ENCODE measurements at regions not wholly inside any gene's neighbourhood (a gene's known extent, or its start where the extent isn't known, plus 50 kb on each side); places are given as distances from the start of the nearest gene placed in this dataset.

GRCh38 chr2:128717758-128718710, 399.4 kb upstream of the HS6ST1 start:
- Histone ChIP-seq H3K4me3 (ENCODE audit: low read length) (no peak overlapping the region), H3K27ac (ENCODE audit: low read depth in 1 of 2, low read length in 2 of 2) (no peak overlapping the region), H3K4me1 (ENCODE audit: insufficient read depth, low read length) (no peaks in the 10 kb centered on the region), H3K36me3 (ENCODE audit: insufficient read depth, low read length) (no peaks in the 10 kb centered on the region), H3K27me3 (ENCODE audit: control insufficient read depth in 1 of 2, insufficient read depth in 2 of 2, low read length in 2 of 2) (peaks cover 0 to 6% of the 10 kb centered on the region in 2 experiments), H3K9me3 (ENCODE audit: control insufficient read depth in 1 of 2, insufficient read depth in 1 of 2, low read length in 2 of 2) (peaks cover 0 to 18% of the 10 kb centered on the region in 2 experiments)
- DNase-seq (no peak), ATAC-seq (ENCODE audit: poor library complexity) (no peak)
- no peaks in the 10 kb centered on the region for H3K9me3 Mint-ChIP-seq
- H3K4me1 Mint-ChIP-seq (ENCODE audit: low read depth) = no peaks in the 10 kb centered on the region
- H3K27me3 Mint-ChIP-seq = peaks cover 25% of the 10 kb centered on the region
- POLR2A ChIA-PET = no interaction called here
- no peaks in the 10 kb centered on the region for H3K36me3 Mint-ChIP-seq (ENCODE audit: low read depth)
- intact Hi-C loops (cut with DNase I, micrococcal nuclease) = no loop called here
- no peak overlapping the region for H3K27ac Mint-ChIP-seq
- no peak for TF ChIP-seq CTCF (IDR thresholded peaks at IDR 0.05)
- CTCF ChIA-PET = no interaction called here
- no peak overlapping the region for H3K4me3 Mint-ChIP-seq

- ATAC-seq (ENCODE audit: poor library complexity) (no peak), DNase-seq (no peak)
- Mint-ChIP-seq H3K4me1 (ENCODE audit: low read depth) (no peaks in the 10 kb centered on the region), H3K27ac (no peak overlapping the region), H3K9me3 (no peaks in the 10 kb centered on the region), H3K4me3 (no peak overlapping the region), H3K36me3 (ENCODE audit: low read depth) (no peaks in the 10 kb centered on the region), H3K27me3 (peaks cover 18% of the 10 kb centered on the region)
- H3K4me1 ChIP-seq (ENCODE audit: insufficient read depth, low read length) = no peaks in the 10 kb centered on the region
- H3K36me3 ChIP-seq (ENCODE audit: insufficient read depth, low read length) = no peaks in the 10 kb centered on the region
- H3K27ac ChIP-seq (ENCODE audit: low read depth in 1 of 2, low read length in 2 of 2) = no peak overlapping the region
- CTCF ChIA-PET = no interaction called here
- H3K27me3 ChIP-seq (ENCODE audit: control insufficient read depth in 1 of 2, insufficient read depth in 2 of 2, low read length in 2 of 2) = peaks cover 0 to 6% of the 10 kb centered on the region in 2 experiments
- no peak for TF ChIP-seq CTCF (IDR thresholded peaks at IDR 0.05)
- peaks cover 0 to 13% of the 10 kb centered on the region in 2 experiments for H3K9me3 ChIP-seq (ENCODE audit: control insufficient read depth in 1 of 2, insufficient read depth in 1 of 2, low read length in 2 of 2)
- no peak overlapping the region for H3K4me3 ChIP-seq (ENCODE audit: low read length)
- POLR2A ChIA-PET = interaction anchor here (0.6 kb wide), 1 partner anchor 746 kb away, joined by 4 read pairs; no protein-coding TSS in a partner anchor
- intact Hi-C loops (cut with DNase I, micrococcal nuclease) = no loop called here
These were observed 401.7 kb upstream of the HS6ST1 start for GRCh38 chr2:128720080-128721022.

- H3K9me3 Mint-ChIP-seq = no peaks in the 10 kb centered on the region
- H3K27me3 ChIP-seq (ENCODE audit: control insufficient read depth in 1 of 2, insufficient read depth in 2 of 2, low read length in 2 of 2) = peaks cover 0 to 6% of the 10 kb centered on the region in 2 experiments
- intact Hi-C loops (cut with DNase I, micrococcal nuclease) = no loop called here
These were observed 402.4 kb upstream of the HS6ST1 start for GRCh38 chr2:128721096-128721495.

More at GRCh38 chr2:128721096-128721495, 402.4 kb upstream of the HS6ST1 start:
- Histone ChIP-seq H3K4me3 (ENCODE audit: low read length) (no peak overlapping the region), H3K36me3 (ENCODE audit: insufficient read depth, low read length) (no peaks in the 10 kb centered on the region), H3K27ac (ENCODE audit: low read depth in 1 of 2, low read length in 2 of 2) (no peak overlapping the region), H3K9me3 (ENCODE audit: control insufficient read depth in 1 of 2, insufficient read depth in 1 of 2, low read length in 2 of 2) (peaks cover 0 to 12% of the 10 kb centered on the region in 2 experiments), H3K4me1 (ENCODE audit: insufficient read depth, low read length) (no peaks in the 10 kb centered on the region)
- no peaks in the 10 kb centered on the region for H3K36me3 Mint-ChIP-seq (ENCODE audit: low read depth)
- DNase-seq (no peak), ATAC-seq (ENCODE audit: poor library complexity) (no peak)
- ChIA-PET POLR2A (no interaction called here), CTCF (no interaction called here)
- TF ChIP-seq CTCF (IDR thresholded peaks at IDR 0.05) = no peak
- H3K4me3 Mint-ChIP-seq = no peak overlapping the region
- no peak overlapping the region for H3K27ac Mint-ChIP-seq
- no peaks in the 10 kb centered on the region for H3K4me1 Mint-ChIP-seq (ENCODE audit: low read depth)
- peaks cover 10% of the 10 kb centered on the region for H3K27me3 Mint-ChIP-seq

Data from CD4-positive, alpha-beta T cell (primary cell).